GM12891 (cell line): ENCODE measurements at regions not wholly inside any gene's neighbourhood (a gene's known extent, or its start where the extent isn't known, plus 50 kb on each side); places are given as distances from the start of the nearest gene placed in this dataset.

Source experiments
- DNase-seq: peaks from one replicate; pipeline ENCODE4 v3.0.0; 2011; ENCODE audit warnings: low spot score; ENCODE audit not compliant: insufficient read length
- FAIRE-seq: peaks from 2 replicates; lab custom pipeline; 2011; peaks lifted over from hg19 to GRCh38; lab: Jason Lieb, UNC
- PAX5 ChIP-seq: IDR thresholded peaks from 2 replicates; pipeline ENCODE4 v1.6.1; 2011; ENCODE audit warnings: low read length, moderate library complexity, mild to moderate bottlenecking; ENCODE audit not compliant: insufficient read depth, severe bottlenecking
- POLR2A ChIP-seq: IDR thresholded peaks from 2 replicates; pipeline ENCODE4 v1.6.1; 2011; ENCODE audit warnings: low read depth, low read length, control low read depth
- POLR2AphosphoS5 ChIP-seq: IDR thresholded peaks from 2 replicates; pipeline ENCODE4 v1.6.1; 2011; ENCODE audit warnings: low read depth, low read length, control low read depth
- POU2F2 ChIP-seq: IDR thresholded peaks from 2 replicates; pipeline ENCODE4 v1.6.1; 2011; ENCODE audit warnings: low read depth, mild to moderate bottlenecking, control low read depth, low read length, moderate library complexity
- SPI1 ChIP-seq: IDR thresholded peaks from 2 replicates; pipeline ENCODE4 v1.6.1; 2011; ENCODE audit warnings: low read depth, low read length, control low read depth
- TAF1 ChIP-seq: IDR thresholded peaks from 2 replicates; pipeline ENCODE4 v1.6.1; 2011; ENCODE audit warnings: low read depth, low read length, control low read depth

GRCh38 chr5:23579566-23579965 lies 72.2 kb downstream of the PRDM9 start:
- TF ChIP-seq SPI1: no peak
- FAIRE-seq (no peak), DNase-seq (no peak)

DNA sequence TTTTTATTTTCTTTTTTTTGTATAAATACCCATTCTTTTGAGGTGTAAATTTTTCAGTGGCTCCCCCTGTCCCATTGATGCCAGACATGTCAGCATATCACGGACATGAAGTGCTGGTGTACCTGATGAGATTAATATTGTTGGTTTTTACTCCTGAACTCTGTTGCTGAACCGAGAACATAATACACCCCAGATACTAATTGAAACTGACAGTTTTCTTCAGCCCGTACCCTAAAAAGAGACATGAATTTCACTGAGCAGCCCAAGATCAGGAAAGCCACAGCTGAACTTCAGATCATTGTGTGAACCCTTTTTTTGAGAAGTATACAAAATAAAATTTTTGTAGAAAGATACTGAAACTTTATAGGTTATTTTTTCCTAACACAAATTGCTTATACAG lies 75.7 kb downstream of the PRDM9 start:
- DNase-seq: no peak
- no peak for FAIRE-seq
- no peak for TF ChIP-seq POLR2AphosphoS5
- no peak for TF ChIP-seq TAF1
- TF ChIP-seq POLR2A: no peak
- no peak for TF ChIP-seq PAX5
- TF ChIP-seq SPI1: no peak
- no peak for TF ChIP-seq POU2F2

DNA sequence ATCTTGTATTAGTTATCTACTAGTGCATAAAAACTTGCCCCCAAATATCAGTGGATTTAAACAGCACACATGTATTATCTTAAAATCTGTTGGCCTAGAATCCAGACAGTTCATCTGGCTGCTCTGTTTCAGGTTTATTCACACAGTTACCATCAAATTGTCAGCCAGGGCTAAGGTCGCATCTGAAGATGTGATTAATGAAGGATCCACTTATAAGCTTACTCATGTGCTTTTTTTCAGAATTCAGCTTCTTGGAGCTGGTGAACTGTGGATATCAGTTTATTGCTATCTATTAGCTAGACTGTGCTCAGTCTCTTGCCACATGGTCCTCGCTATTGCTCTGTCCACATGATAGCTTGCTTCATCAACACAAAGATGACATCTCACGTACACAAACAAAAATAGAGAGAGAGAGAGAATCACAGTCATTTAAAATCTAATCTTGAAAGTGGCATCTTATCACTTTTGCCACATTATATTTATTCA lies 81.5 kb downstream of the PRDM9 start:
- TF ChIP-seq PAX5: no peak
- TF ChIP-seq POLR2AphosphoS5: no peak
- TF ChIP-seq TAF1: no peak
- TF ChIP-seq SPI1: no peak
- no peak for TF ChIP-seq POU2F2
- no peak for TF ChIP-seq POLR2A
- FAIRE-seq: no peak
- DNase-seq: no peak

- no peak for TF ChIP-seq POLR2AphosphoS5
- TF ChIP-seq POLR2A: no peak
- TF ChIP-seq POU2F2: no peak
- TF ChIP-seq SPI1: no peak
- TF ChIP-seq PAX5: no peak
- TF ChIP-seq TAF1: no peak
- DNase-seq (no peak), FAIRE-seq (no peak)
Measured at GRCh38 chr5:23591250-23591649, 83.8 kb downstream of the PRDM9 start.

DNA sequence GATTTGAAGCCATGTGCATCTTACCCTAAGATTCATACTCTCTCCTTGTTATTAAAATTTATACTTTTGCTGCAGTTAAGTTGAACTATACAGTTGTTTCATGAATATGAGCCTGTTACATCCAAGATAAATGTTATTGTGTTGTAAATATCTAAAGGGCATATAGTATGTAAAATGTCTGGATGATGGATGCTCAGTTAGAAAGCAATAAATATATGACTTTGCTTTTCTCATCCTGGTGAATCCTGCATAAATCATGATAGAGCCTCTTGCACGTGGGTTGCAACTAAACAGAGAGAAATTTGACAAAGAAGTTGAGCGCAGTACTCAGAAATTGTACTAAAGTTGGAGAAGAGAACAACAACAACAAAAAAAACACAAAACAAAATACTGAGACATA lies 99.5 kb downstream of the PRDM9 start:
- FAIRE-seq (no peak), DNase-seq (no peak)
- no peak for TF ChIP-seq PAX5
- no peak for TF ChIP-seq POU2F2
- no peak for TF ChIP-seq TAF1
- TF ChIP-seq POLR2AphosphoS5: no peak
- no peak for TF ChIP-seq POLR2A
- no peak for TF ChIP-seq SPI1

DNA sequence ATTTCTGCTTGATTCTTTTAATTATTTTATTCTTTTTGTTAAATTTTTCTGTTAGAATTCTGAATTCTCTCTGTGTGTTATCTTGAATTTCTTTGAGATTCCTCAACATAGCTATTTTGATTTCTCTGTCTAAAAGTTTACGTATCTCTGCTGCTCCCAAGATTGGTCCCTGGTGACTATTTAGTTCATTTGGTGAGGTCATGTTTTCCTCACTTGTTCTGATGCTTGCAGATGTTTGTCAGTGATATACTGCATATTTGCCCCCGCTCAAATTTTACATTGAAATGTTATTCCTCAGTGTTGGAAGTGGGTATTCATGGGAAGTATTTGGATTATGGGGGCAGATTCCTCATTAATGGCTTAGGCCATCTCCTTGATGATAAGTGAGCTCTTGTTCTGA lies 105.3 kb downstream of the PRDM9 start:
- FAIRE-seq (no peak), DNase-seq (no peak)
- TF ChIP-seq POLR2A (no peak), SPI1 (no peak), TAF1 (no peak), PAX5 (no peak), POLR2AphosphoS5 (no peak), POU2F2 (no peak)

GRCh38 chr5:23613566-23613965 lies 106.2 kb downstream of the PRDM9 start:
- no peak for TF ChIP-seq SPI1
- no peak for TF ChIP-seq POLR2AphosphoS5
- no peak for TF ChIP-seq POLR2A
- no peak for TF ChIP-seq POU2F2
- no peak for TF ChIP-seq TAF1
- no peak for TF ChIP-seq PAX5
- DNase-seq: no peak
- no peak for FAIRE-seq

- DNase-seq: no peak
- TF ChIP-seq TAF1: no peak
- TF ChIP-seq SPI1: no peak
- no peak for TF ChIP-seq POLR2A
- no peak for TF ChIP-seq POU2F2
- TF ChIP-seq PAX5: no peak
- TF ChIP-seq POLR2AphosphoS5: no peak
- FAIRE-seq: no peak
Measured at GRCh38 chr5:23614422-23614821, 107.0 kb downstream of the PRDM9 start.

- TF ChIP-seq SPI1 (no peak), POLR2A (no peak), PAX5 (no peak), TAF1 (no peak), POLR2AphosphoS5 (no peak), POU2F2 (no peak)
- FAIRE-seq (no peak), DNase-seq (no peak)
Measured at GRCh38 chr5:23626961-23627360, 119.6 kb downstream of the PRDM9 start.

DNA sequence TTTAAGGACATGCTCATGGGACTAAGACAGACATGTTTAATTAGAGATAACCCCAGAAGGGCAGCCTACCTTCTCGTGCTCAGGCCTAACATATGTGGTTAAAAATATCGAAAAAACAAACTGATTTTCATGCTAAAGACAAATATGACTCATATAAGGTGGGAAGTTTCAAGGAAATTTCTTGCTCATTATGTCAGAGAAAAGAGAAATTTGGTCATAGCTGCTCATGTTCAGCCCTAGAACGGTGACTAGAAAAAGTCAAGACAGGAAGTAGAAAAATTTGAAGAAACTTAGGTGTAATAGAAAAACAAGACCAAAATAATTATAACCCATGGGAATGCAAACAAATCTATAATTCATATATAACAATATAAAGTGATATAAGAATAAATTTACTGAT lies 120.6 kb downstream of the PRDM9 start:
- FAIRE-seq (no peak), DNase-seq (no peak)

GRCh38 chr5:23629396-23629795 lies 122.0 kb downstream of the PRDM9 start:
- TF ChIP-seq TAF1 (no peak), POLR2A (no peak), POLR2AphosphoS5 (no peak), POU2F2 (no peak), PAX5 (no peak), SPI1 (no peak)
- DNase-seq: no peak
- no peak for FAIRE-seq

More for the DNA sequence above, 120.6 kb downstream of the PRDM9 start:
- TF ChIP-seq POLR2AphosphoS5: no peak
- no peak for TF ChIP-seq POU2F2
- no peak for TF ChIP-seq TAF1
- TF ChIP-seq POLR2A: no peak
- no peak for TF ChIP-seq PAX5
- no peak for TF ChIP-seq SPI1
